CD4-positive, alpha-beta T cell treated with Interleukin-4 for 4 hours (primary cell): ENCODE measurements at regions not wholly inside any gene's neighbourhood (a gene's known extent, or its start where the extent isn't known, plus 50 kb on each side); places are given as distances from the start of the nearest gene placed in this dataset.

Source experiments
- DNase-seq: peaks from one replicate; pipeline ENCODE4 v3.0.0-alpha.2; 2020

DNA sequence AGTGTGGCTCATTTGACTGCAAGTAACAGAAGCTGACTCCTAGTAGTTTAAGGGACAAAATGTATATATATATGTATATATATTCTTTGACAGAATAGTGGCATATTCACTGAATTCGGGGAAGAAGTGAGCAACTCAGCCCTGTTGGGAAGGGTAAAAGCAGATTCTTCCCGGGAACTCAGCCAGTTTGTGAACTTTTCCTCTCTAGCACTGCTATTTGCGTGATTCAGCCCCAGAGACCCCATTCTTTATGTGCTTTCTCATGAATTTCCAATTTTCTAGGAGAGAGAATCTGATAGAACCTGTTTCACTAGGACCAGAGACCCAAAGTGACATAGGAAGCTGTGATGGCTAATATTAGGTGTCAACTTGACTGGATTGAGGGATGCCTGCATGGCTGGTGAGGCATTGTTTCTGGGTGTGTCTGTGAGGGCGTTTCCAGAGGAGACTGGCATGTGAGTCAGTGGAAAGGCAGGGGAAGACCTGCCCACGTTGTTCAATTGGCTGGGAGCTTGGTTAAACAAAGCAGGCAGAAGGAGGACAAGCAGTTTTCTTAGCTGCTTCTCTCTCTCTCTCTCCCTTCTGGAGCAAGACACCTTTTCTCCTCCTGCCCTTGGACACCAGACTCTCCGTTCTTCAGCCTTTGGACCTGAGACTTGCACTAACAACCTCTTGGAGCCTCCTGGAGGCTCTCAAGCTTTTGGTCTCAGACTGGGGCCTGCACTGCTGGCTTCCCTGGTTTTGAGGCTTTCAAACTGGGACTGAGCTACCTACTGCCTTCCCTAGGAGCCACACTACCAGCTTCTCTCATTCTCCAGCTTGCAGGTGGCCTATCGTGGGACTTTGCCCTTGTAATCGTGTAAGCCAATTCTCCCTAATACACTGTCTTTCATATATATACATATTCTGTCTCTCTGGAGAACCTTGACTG lies 93.4 kb upstream of the KCNK1 start:
- DNase-seq = no peak

DNA sequence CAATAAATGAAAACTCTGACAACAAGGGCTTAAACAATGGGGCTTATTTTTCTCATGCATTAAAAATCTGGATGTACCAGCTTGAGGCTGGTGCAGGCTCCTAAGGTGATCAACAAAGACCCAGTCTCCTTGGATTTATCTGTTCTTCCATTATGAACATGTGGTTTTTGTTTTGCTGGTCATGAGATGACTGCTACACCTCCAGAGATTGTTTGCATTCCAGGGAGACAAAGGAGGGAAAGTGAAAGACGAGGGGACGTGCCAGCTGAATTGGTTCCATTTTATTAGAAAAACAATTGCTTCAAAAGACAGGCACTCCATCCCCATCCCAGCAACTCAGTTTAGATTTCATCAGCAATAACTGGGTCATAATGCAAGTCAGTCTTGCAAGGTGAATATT lies 90.9 kb upstream of the KCNK1 start:
- no peak for DNase-seq

DNA sequence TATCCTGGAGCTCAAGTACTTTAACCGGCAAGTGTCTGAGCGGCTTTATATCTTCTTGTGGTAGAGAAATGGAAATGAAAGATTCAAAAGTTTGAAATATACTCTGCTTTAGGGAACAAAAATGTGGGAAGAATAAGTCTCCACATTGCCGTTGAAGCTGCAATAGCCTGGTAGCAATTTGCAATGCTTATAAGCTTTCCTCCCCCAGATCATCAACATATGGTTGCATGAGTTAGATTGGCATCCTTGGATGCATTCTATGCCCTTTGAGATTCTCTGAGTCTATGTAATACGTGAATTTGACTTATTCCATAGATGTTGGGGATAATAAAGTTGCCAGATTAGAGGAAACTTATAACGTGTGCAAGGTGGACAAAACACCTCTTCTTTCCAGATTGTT lies 86.1 kb upstream of the KCNK1 start:
- DNase-seq = no peak

DNA sequence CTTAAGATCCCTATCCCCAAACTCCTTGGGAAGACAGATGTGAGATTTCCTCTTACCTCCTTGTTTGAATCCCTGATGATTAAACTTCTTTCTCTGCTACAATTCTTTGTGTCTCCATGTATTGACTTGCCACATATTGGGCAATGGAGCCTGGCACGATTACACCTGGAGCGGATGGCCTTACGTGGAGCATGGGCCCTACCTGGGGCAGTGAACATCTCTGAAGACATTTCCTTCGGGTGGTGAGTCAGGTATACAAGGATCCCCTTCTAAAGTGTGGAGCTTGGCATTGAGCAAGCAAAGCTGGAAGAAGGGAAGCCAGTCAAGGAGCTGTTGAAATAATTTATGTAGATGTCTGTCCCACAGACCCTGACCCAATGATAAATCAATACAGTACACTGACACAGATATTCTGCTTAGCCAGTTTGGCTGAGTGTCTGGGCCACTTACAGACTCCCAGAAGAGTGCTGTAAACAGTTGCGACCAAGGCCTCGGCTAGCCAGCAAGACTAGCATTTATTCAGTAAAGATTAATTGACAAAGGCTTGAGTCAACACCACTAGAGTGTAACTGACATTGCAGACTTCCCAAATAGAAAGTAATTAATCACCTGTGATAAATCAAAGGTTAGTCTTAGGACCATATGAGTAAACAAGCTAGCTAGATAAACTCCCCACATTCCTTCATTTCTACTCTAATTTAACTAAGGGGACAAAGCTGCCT lies 83.1 kb upstream of the KCNK1 start:
- no peak for DNase-seq

DNA sequence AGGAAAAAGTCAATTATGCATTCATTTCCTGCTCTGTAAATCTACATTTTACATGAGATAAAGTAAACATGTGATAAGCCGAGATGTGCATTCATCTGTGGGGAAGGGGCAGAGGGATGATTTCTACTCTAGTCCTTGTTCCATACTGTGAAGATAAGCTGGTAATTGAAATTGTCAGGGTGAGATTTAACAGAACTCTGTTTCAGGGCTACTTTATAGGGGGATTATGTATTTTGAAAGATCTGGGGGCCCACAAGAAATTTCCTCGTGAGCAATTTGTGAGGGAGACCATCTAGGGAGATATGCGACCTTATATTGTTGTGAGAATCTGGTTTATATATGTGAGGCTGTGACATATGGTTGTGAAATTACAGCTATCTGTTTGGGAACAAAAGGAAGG lies 73.1 kb upstream of the KCNK1 start:
- DNase-seq = no peak

DNA sequence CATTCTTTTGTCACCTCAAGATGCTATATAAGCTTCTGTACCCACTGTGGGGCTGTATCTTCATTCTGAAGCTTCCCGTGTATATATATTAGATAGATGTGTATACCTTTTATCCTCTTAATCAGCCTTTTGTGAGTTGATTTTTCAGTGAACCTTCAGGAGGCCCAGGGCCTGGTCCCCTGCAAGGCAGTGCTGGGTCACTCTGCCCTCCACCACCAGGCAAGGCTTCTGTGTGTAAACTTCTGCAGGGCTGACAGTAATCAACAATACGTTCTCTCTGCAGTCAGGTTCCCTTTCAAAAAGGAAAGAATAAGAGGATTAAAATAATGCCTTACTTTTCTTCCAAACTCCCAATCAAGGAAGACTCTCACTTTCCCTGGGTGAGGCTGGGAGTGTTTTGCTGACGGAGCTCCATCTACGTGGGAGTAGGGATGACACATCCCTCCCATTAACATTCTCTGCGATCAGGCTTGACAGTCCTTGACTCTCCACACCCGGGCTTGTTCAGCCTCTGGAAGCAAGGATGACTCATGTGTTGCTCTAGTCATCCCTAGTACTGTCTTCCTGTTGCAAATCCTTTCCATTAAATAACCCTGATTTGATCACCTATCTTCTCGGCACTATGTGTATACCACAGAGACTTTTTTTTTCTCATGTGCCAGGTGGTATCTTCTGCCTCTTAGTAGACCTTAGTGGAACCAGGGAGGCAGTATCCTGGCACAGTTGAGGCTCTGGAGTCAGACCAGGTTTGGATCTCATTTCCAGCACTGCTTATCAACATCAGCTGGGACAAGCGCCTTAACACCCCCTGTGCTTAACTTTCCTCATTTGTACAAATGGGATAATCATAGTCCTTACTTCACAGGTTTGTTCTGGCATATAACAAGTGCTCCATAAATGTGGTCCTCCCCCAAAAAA lies 70.3 kb upstream of the KCNK1 start:
- no peak for DNase-seq

DNA sequence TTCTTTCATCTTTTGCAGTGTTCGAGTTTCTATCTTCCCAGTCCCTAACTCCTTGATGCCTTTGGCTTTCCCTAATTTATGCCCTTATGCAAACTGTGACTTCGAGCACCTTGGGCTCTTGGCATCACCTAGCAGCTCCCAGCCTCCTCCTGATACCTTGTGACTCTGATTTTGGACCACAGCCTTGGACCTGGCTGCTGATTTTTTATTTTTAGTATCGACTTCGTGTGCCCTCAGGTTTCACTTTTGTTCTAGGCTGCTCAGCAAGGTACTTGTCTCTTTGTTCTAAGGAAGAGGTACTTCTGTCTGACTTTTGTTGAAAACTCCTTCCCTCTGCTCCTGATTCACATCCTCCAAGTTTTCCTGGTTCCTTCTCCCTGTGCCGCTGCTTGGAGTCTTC lies 69.6 kb upstream of the KCNK1 start:
- DNase-seq = no peak

DNA sequence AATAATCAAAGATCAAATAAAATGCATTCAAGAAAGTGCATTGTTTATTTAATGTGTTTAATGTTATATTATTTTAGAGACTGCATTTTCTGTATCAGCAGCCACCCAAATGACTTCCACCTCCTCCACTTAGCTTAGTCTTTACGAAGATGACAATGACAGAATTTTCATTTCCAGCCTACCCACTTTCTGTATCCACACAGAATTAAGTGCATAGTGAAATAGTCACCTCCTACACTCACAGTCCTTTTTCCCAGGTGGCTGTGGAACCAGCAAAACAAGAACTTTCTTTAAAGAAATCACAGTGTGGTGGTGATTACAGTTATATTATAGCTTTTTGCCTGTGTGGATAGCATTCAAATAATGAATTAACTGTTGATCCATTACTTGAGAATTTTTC lies 66.2 kb upstream of the KCNK1 start:
- DNase-seq = no peak

DNA sequence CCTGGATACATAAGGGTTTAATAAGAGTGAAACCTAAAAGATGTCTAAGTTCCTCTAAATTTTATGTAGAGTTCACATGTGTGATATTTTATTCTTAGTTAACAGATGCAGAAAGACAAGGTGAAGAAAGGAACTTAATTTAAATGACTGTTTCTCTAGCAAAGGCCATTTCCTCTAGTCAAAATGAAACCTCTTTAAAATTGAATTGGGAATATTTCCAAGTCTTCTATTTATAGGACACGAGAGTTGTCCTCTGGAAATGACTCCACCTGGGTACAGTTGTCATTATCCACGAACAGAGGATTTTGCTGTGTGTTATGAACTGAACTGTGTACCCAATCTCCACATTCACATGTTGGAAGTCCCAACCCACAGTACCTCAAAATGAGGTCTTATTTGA lies 64.5 kb upstream of the KCNK1 start:
- DNase-seq = no peak

DNA sequence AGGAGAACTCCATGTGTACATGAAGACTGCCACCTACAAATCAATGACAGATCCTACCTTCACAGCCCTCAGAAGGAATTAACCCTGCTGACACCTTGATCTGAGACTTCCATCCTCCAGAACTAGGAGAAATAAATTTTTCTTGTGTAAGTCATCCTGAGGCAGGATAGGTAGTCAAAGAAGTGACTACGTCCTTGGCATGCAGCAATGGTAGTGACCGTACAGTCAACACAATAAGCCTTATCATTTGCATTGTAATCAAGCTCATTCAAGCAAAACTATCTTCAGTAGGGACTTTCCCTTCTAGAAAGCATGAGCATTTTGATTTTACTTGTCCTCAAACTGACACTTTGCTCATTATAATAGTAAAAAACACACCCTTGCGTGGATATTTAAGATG lies 64.0 kb upstream of the KCNK1 start:
- no peak for DNase-seq

DNA sequence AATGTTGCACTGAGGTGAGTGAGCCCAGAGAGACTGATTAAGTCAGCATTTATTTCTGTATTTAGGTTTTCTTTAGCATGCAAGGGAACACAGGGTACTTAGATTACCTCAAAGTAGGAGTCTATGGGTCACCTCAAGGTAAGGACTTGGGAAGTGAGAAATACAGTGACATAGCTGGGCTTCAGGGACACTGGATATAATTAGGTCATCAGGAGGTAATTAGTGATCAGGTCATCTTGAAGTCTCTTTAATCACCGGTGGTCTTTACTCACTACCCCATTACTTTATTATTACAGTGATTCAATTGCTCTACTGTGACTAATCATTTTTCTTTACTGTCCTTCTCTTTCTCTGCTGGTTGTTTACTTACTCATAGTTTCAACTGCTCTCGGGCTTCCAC lies 59.9 kb upstream of the KCNK1 start:
- DNase-seq = no peak

DNA sequence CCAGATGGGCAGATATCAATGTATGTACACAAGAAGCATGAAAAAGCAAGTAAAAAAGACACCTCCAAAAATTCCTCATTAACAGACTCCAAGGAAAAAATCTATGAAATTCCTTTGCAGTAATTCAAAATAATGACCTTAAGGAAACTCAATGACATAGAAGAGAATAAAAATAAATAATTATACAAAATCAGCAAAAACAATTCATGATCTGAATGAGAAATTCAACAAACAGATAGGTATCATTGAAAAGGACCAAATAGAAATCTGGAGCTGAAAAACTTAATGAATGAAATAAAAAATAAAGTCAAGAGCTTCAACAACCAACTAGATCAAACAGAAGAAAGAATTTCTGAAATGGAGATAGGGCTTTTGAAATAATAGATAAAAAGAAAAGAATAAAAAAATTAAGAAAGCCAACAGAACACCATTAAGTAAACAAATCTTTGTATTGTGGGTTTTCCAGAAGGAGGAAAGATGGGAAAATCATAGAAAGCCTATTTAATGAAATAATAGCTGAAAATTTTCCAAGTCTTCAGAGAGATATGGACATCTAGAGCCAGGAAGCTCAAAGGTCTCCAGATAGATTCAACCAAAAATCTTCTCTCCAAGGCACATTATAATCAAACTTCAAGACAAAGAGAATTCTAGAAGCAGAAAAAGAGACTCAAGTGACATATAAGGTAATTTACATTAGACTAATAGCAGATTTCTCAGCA lies 52.0 kb upstream of the KCNK1 start:
- no peak for DNase-seq
